ENCODE measurements at regions not wholly inside any gene's neighbourhood (a gene's known extent, or its start where the extent isn't known, plus 50 kb on each side); places are given as distances from the start of the nearest gene placed in this dataset.

DNA sequence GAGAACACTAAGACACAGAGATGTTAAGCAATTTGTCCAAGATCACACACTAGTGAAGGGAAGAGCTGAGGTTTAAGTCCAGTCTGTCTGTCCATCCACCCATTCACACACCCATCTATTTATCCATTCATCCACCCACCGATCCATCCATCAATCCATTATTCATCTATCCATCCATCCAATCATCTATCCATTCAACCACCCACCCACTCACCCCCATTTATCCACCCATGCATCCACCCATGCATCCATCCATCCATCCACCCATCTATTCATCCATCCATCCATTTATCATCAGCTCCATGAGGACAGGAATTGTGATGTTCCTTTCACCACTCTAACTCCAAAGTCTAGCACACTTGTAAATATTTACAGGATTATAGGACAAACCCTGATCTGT, 242.3 kb upstream of the PMEPA1 start:
- no peak for TF ChIP-seq POLR2AphosphoS5 (IDR thresholded peaks at IDR 0.05; ENCODE audit: low read depth, low read length)
- TF ChIP-seq TAF1 (IDR thresholded peaks at IDR 0.05; ENCODE audit: borderline replicate concordance, insufficient read depth, low read length) = no peak
- no peak for TF ChIP-seq SIN3A (IDR thresholded peaks at IDR 0.05; ENCODE audit: borderline replicate concordance, insufficient read depth, low read length)
- TF ChIP-seq, protein P1, sequence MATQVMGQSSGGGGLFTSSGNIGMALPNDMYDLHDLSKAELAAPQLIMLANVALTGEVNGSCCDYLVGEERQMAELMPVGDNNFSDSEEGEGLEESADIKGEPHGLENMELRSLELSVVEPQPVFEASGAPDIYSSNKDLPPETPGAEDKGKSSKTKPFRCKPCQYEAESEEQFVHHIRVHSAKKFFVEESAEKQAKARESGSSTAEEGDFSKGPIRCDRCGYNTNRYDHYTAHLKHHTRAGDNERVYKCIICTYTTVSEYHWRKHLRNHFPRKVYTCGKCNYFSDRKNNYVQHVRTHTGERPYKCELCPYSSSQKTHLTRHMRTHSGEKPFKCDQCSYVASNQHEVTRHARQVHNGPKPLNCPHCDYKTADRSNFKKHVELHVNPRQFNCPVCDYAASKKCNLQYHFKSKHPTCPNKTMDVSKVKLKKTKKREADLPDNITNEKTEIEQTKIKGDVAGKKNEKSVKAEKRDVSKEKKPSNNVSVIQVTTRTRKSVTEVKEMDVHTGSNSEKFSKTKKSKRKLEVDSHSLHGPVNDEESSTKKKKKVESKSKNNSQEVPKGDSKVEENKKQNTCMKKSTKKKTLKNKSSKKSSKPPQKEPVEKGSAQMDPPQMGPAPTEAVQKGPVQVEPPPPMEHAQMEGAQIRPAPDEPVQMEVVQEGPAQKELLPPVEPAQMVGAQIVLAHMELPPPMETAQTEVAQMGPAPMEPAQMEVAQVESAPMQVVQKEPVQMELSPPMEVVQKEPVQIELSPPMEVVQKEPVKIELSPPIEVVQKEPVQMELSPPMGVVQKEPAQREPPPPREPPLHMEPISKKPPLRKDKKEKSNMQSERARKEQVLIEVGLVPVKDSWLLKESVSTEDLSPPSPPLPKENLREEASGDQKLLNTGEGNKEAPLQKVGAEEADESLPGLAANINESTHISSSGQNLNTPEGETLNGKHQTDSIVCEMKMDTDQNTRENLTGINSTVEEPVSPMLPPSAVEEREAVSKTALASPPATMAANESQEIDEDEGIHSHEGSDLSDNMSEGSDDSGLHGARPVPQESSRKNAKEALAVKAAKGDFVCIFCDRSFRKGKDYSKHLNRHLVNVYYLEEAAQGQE (IDR thresholded peaks at IDR 0.05; ENCODE audit: insufficient read depth in 1 of 2, low read depth in 2 of 2, low read length in 2 of 2) = no peak
- TF ChIP-seq FOXP2 (optimal IDR thresholded peaks at IDR 0.05; ENCODE audit: borderline replicate concordance, extremely low read depth, extremely low read length, insufficient read depth) = no peak

DNA sequence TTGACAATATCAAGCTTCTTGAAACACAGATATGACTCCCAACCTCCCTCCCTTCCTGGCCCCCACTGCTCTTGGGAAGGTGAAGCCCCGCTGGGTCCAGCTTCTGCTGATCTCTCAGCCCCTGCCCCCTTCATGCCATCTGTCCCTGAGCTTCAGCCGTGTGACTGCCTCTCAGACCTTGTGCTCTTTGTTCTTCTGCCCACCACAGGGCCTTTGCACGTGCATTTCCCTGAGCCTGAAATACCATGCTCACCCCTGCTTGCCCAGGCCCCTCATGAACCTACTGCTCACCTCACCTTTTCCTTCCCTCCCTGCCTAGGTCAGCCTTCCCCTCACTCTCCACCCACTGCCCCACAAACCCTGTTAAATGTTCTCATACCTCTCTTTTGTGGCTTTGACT, 241.7 kb upstream of the PMEPA1 start:
- TF ChIP-seq FOXP2 (optimal IDR thresholded peaks at IDR 0.05; ENCODE audit: borderline replicate concordance, extremely low read depth, extremely low read length, insufficient read depth) (no peak), SIN3A (IDR thresholded peaks at IDR 0.05; ENCODE audit: borderline replicate concordance, insufficient read depth, low read length) (no peak), TAF1 (IDR thresholded peaks at IDR 0.05; ENCODE audit: borderline replicate concordance, insufficient read depth, low read length) (no peak), POLR2AphosphoS5 (IDR thresholded peaks at IDR 0.05; ENCODE audit: low read depth, low read length) (no peak)
- TF ChIP-seq, protein P1 (IDR thresholded peaks at IDR 0.05; ENCODE audit: insufficient read depth in 1 of 2, low read depth in 2 of 2, low read length in 2 of 2) = no peak

DNA sequence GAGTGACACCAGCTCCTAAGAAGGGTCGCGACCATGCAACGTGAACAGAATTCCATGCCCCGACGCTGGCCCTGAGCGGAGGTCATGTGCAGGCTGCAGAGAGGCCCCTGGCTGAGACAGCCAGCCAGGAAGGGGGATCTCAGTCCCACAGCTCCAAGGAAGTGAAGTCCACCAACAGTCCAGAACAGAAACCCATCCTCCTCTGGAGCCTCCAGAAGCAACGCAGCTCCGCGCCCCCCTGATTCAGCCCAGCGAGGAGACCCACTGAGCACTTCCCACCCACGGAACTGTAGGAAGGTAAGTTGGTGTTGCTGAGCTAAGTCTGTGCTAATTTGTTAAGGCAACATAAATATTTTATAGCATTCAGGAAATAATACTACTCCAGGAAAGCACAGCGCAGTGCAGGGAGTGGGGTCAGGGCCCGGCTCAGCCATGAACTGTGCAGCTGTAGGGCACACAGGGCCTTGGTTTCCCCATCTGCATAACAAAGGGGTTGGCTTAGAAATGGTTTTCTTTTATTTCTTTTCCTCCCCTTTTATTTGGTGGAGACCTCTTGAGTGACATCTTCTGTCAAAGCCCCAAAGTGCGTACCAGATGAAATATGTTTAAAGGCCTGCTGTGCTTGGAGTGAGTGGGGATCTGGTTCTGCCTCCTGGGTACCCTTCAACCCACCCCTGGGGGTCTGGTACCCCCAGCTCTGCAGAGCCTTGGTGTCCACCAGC, 241.1 kb upstream of the PMEPA1 start:
- TF ChIP-seq SIN3A (IDR thresholded peaks at IDR 0.05; ENCODE audit: borderline replicate concordance, insufficient read depth, low read length) (no peak), TAF1 (IDR thresholded peaks at IDR 0.05; ENCODE audit: borderline replicate concordance, insufficient read depth, low read length) (no peak), POLR2AphosphoS5 (IDR thresholded peaks at IDR 0.05; ENCODE audit: low read depth, low read length) (no peak), FOXP2 (optimal IDR thresholded peaks at IDR 0.05; ENCODE audit: borderline replicate concordance, extremely low read depth, extremely low read length, insufficient read depth) (no peak)
- TF ChIP-seq, protein P1 (IDR thresholded peaks at IDR 0.05; ENCODE audit: insufficient read depth in 1 of 2, low read depth in 2 of 2, low read length in 2 of 2) = no peak

DNA sequence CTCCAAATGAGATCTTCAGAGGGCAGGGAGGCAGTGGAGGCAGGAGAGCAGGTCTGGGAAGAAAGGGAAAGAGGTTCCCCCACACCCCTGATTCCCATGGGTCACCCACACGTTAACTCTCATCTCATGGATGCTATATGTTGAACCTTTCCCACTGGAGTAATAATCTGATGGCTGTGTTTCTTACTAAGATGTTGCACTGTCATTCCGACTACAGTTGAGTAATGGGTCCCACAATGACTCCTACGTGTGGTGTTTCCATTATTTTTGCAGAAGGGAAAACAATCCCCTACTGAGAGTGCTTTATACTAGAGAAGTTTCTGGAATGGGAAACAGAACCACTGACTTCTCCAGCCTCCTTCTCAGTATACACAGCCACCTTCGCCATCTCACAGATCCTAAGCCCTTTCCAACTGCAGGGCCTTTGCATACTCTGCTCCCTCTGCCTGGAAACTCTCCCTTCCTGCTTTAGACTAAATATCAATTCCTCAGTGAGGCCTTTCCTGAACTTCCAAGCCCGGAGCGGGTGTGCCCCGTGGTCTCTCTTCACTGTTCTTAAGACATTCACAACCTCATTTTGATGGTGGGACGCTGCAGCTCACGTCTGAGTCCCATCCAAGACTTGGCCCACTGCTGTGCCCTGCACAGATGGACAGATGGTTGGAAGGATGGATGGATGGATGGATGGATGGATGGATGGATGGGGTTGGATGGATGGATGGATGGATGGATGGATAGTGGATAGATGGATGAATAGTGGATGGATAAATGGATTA, 238.6 kb upstream of the PMEPA1 start:
- no peak for TF ChIP-seq POLR2AphosphoS5 (IDR thresholded peaks at IDR 0.05; ENCODE audit: low read depth, low read length)
- TF ChIP-seq, protein P1 (IDR thresholded peaks at IDR 0.05; ENCODE audit: insufficient read depth in 1 of 2, low read depth in 2 of 2, low read length in 2 of 2) = no peak
